HepG2 (cell line): ENCODE measurements at regions not wholly inside any gene's neighbourhood (a gene's known extent, or its start where the extent isn't known, plus 50 kb on each side); places are given as distances from the start of the nearest gene placed in this dataset.
A peak's percentile ranks its signal among the peaks of the same experiment; 100 is the strongest.

ENCODE experiments used
- BRCA1 ChIP-seq: sonication (generic); formaldehyde crosslinking; IDR thresholded peaks from 2 replicates; pipeline ENCODE4 v1.4.0; 2020; ENCODE audit warnings: missing genetic modification reagents
- CSRNP1 ChIP-seq: sonication (generic); formaldehyde crosslinking; IDR thresholded peaks from 2 replicates; pipeline ENCODE4 v1.8.1; 2023; ENCODE audit warnings: mild to moderate bottlenecking, missing genetic modification reagents
- FOXC1 ChIP-seq: sonication (generic); formaldehyde crosslinking; IDR thresholded peaks from 2 replicates; pipeline ENCODE4 v1.8.0; 2022; ENCODE audit warnings: mild to moderate bottlenecking, missing genetic modification reagents, borderline replicate concordance
- HDAC1 ChIP-seq: sonication (generic); formaldehyde crosslinking; IDR thresholded peaks from 2 replicates; pipeline ENCODE4 v1.5.1; 2020; ENCODE audit warnings: mild to moderate bottlenecking, missing genetic modification reagents
- HMGXB4 ChIP-seq, 2 experiments: sonication (generic) in 1 of 2; formaldehyde crosslinking in 1 of 2; IDR thresholded peaks; 2 replicates each; pipeline versions ENCODE4 v1.4.0 to v1.6.1; 2018 to 2020; ENCODE audit warnings: missing genetic modification reagents in 2 of 2, borderline replicate concordance in 1 of 2, low read depth in 1 of 2, mild to moderate bottlenecking in 1 of 2, missing biosample characterization in 1 of 2
- IKZF1 ChIP-seq: fragments of 450-650 bp; IDR thresholded peaks from 2 replicates; pipeline ENCODE4 v1.7.1; 2016
- KMT2A ChIP-seq: sonication (generic); formaldehyde crosslinking; IDR thresholded peaks from 2 replicates; pipeline ENCODE4 v1.4.0; 2020; ENCODE audit warnings: missing genetic modification reagents
- MYC ChIP-seq: sonication (generic); formaldehyde crosslinking; IDR thresholded peaks from 2 replicates; pipeline ENCODE4 v1.9.0; 2021; ENCODE audit warnings: missing genetic modification reagents, borderline replicate concordance
- NR2F2 ChIP-seq: IDR thresholded peaks from 2 replicates; pipeline ENCODE4 v1.6.1; 2012; ENCODE audit warnings: low read depth, inconsistent platforms, borderline replicate concordance
- PAF1 ChIP-seq: IDR thresholded peaks from 2 replicates; pipeline ENCODE4 v1.6.1; 2016; ENCODE audit warnings: missing genetic modification reagents, missing compliant biosample characterization
- RAD51 ChIP-seq: fragments of 450-650 bp; IDR thresholded peaks from 2 replicates; pipeline ENCODE4 v1.6.1; 2016; ENCODE audit warnings: borderline replicate concordance
- REPIN1 ChIP-seq: sonication (generic); formaldehyde crosslinking; IDR thresholded peaks from 2 replicates; pipeline ENCODE4 v1.8.0; 2022; ENCODE audit warnings: missing genetic modification reagents, low read depth, mild to moderate bottlenecking, borderline replicate concordance
- SETDB1 ChIP-seq: sonication (generic); formaldehyde crosslinking; IDR thresholded peaks from 2 replicates; pipeline ENCODE4 v1.5.1; 2020; ENCODE audit warnings: missing genetic modification reagents, mild to moderate bottlenecking, borderline replicate concordance
- SMYD3 ChIP-seq: sonication (generic); formaldehyde crosslinking; IDR thresholded peaks from 2 replicates; pipeline ENCODE4 v1.8.1; 2023; ENCODE audit warnings: mild to moderate bottlenecking, missing genetic modification reagents
- THRA ChIP-seq: sonication (generic); formaldehyde crosslinking; IDR thresholded peaks from 2 replicates; pipeline ENCODE4 v1.4.0; 2020; ENCODE audit warnings: missing genetic modification reagents, borderline replicate concordance
- ZBTB43 ChIP-seq: sonication (generic); formaldehyde crosslinking; conservative IDR thresholded peaks from 2 replicates; pipeline ENCODE4 v1.4.0; 2020; ENCODE audit warnings: missing genetic modification reagents
- ZFP36 ChIP-seq: fragments of 150-350 bp; IDR thresholded peaks from 2 replicates; pipeline ENCODE4 v1.6.1; 2018; ENCODE audit warnings: borderline replicate concordance, low read length, low read depth; ENCODE audit not compliant: partially characterized antibody
- ZNF10 ChIP-seq: sonication (generic); formaldehyde crosslinking; IDR thresholded peaks from 2 replicates; pipeline ENCODE4 v1.4.0; 2020; ENCODE audit warnings: mild to moderate bottlenecking, low read depth, missing genetic modification reagents, borderline replicate concordance
- ZNF292 ChIP-seq: sonication (generic); formaldehyde crosslinking; IDR thresholded peaks from 2 replicates; pipeline ENCODE4 v1.8.1; 2022; ENCODE audit warnings: mild to moderate bottlenecking, low read depth, missing genetic modification reagents, borderline replicate concordance
- ZNF557 ChIP-seq: sonication (generic); formaldehyde crosslinking; IDR thresholded peaks from 2 replicates; pipeline ENCODE4 v1.4.0; 2020; ENCODE audit warnings: missing genetic modification reagents
- ZNF574 ChIP-seq: sonication (generic); formaldehyde crosslinking; IDR thresholded peaks from 2 replicates; pipeline ENCODE4 v1.4.0; 2020; ENCODE audit warnings: missing genetic modification reagents
- ZNF816 ChIP-seq: sonication (generic); formaldehyde crosslinking; IDR thresholded peaks from 2 replicates; pipeline ENCODE4 v1.8.0; 2022; ENCODE audit warnings: missing genetic modification reagents, mild to moderate bottlenecking, borderline replicate concordance

GRCh38 chr2:8612734-8613179 is 69.1 kb upstream of the ID2 start (continued):
- TF ChIP-seq HMGXB4 (CRISPR knock-in tag; IDR thresholded peaks at IDR 0.05; ENCODE audit: borderline replicate concordance in 1 of 2, low read depth in 1 of 2) (no peak), SMYD3 (CRISPR knock-in tag) (no peak), ZNF292 (CRISPR knock-in tag) (peak; percentile 70; the same call in 1 of the 2 replicates), MYC (CRISPR knock-in tag) (peak; percentile 44; the same call in 1 of the 2 replicates), HDAC1 (CRISPR knock-in tag) (peak; percentile 70; the same call in 1 of the 2 replicates), ZNF574 (CRISPR knock-in tag) (no peak), SETDB1 (CRISPR knock-in tag) (no peak), FOXC1 (CRISPR knock-in tag) (no peak), PAF1 (no peak), ZBTB43 (CRISPR knock-in tag) (no peak; the same call in 1 of the 2 replicates), THRA (CRISPR knock-in tag) (no peak; the same call in 1 of the 2 replicates), ZNF816 (no peak; the same call in 1 of the 2 replicates), ZNF10 (CRISPR knock-in tag) (no peak), BRCA1 (no peak), IKZF1 (no peak), NR2F2 (peak; percentile 77; the same call in 1 of the 2 replicates), RAD51 (no peak), ZNF557 (CRISPR knock-in tag) (no peak), ZFP36 (no peak), REPIN1 (0 out of 2 replicates have a peak, but pooled peaks have one; percentile 31), CSRNP1 (CRISPR knock-in tag) (0 out of 2 replicates have a peak, but pooled peaks have one; percentile 12), KMT2A (CRISPR knock-in tag) (no peak)
